K562 (cell line): ENCODE measurements at regions not wholly inside any gene's neighbourhood (a gene's known extent, or its start where the extent isn't known, plus 50 kb on each side); places are given as distances from the start of the nearest gene placed in this dataset.

Experiments
- ATAC-seq: fragments of 200-7000 bp; cut with Tn5 transposase; 3 replicates; pipeline ENCODE4 v1.9.1; 2020; ENCODE audit warnings: moderate library complexity
- BruUV-seq: library from RNA; stranded (reverse); fragments of 400-500 nt; replicated peaks from 2 replicates; lab custom pipeline; 2021; lab: Mats Ljungman, UMichigan
- CTCF ChIA-PET: fragments of 300-600 bp; formaldehyde crosslinking; extraction: SDS; loops from one replicate; lab custom pipeline; 2021; ENCODE audit warnings: low intra/inter-chr PET ratio; lab: Yijun Ruan, JAX
- POLR2A ChIA-PET: fragments of 300-600, 350-650 bp; sonication (Branson Sonifier 250); formaldehyde crosslinking; extraction: SDS; loops from one replicate; lab custom pipeline; 2021; ENCODE audit warnings: antibody characterized with exemption, inconsistent platforms; lab: Yijun Ruan, JAX
- DNase-seq, 4 experiments: peaks; one replicate each; pipeline versions ENCODE4 v3.0.0 to v3.0.0-alpha.2; 2011 to 2018; ENCODE audit warnings: low spot score in 3 of 4, mixed read lengths in 3 of 4; ENCODE audit errors: extremely low read depth in 1 of 4
- FAIRE-seq: peaks from 2 replicates; lab custom pipeline; 2011; peaks lifted over from hg19 to GRCh38; lab: Jason Lieb, UNC
- H2AFZ ChIP-seq: 2 replicates; pipeline ENCODE4 v1.6.0; 2011; ENCODE audit warnings: low read depth, low read length, control low read depth, inconsistent platforms
- H3K27ac ChIP-seq: fragments of 200-600 bp; 3 replicates; pipeline ENCODE4 v1.8.0; 2011; ENCODE audit warnings: low read depth, mild to moderate bottlenecking, control low read depth, inconsistent platforms, low read length, moderate library complexity, mixed read lengths; ENCODE audit errors: extremely low read depth
- H3K27me3 ChIP-seq, 2 experiments: fragments of 300-600 bp in 1 of 2; 2 replicates in 1 of 2; 3 replicates in 1 of 2; pipeline versions ENCODE4 v1.6.0 to v1.8.0; 2011; ENCODE audit warnings: inconsistent platforms in 2 of 2, low read length in 2 of 2, mild to moderate bottlenecking in 1 of 2, mixed read lengths in 1 of 2, moderate library complexity in 1 of 2; ENCODE audit not compliant: control insufficient read depth in 2 of 2, insufficient read depth in 2 of 2
- H3K36me3 ChIP-seq: fragments of 300-600 bp; 3 replicates; pipeline ENCODE4 v1.8.0; 2011; ENCODE audit warnings: mild to moderate bottlenecking, low read length, inconsistent platforms; ENCODE audit not compliant: control insufficient read depth, insufficient read depth
- H3K4me1 ChIP-seq, 2 experiments: fragments of 200-600 bp in 1 of 2; replicated peaks in 1 of 2; 2 replicates in 1 of 2; 3 replicates in 1 of 2; pipeline versions ENCODE4 v1.5.1 to v1.8.0; 2011; ENCODE audit warnings: inconsistent platforms in 2 of 2, low read length in 2 of 2, mild to moderate bottlenecking in 1 of 2, mixed read lengths in 1 of 2, moderate library complexity in 1 of 2; ENCODE audit not compliant: control insufficient read depth in 2 of 2, insufficient read depth in 2 of 2
- H3K4me2 ChIP-seq: 2 replicates; pipeline ENCODE4 v1.6.1; 2011; ENCODE audit warnings: low read length, control low read depth, inconsistent platforms, mixed read lengths; ENCODE audit not compliant: insufficient read depth
- H3K4me3 ChIP-seq: fragments of 200-600 bp; sonication (generic), shearing (Covaris generic); 2 replicates; pipeline ENCODE4 v1.5.1; 2016; ENCODE audit warnings: control low read depth, inconsistent platforms
- H3K79me2 ChIP-seq: fragments of 200-600 bp; 3 replicates; pipeline ENCODE4 v1.8.0; 2011; ENCODE audit warnings: low read length, inconsistent platforms; ENCODE audit not compliant: control insufficient read depth, insufficient read depth
- H3K9ac ChIP-seq, 2 experiments: 2 replicates each; pipeline versions ENCODE4 v1.6.0 to v1.6.1; 2011; ENCODE audit warnings: low read depth in 2 of 2, low read length in 2 of 2, control low read depth in 1 of 2, inconsistent platforms in 1 of 2, mild to moderate bottlenecking in 1 of 2, mixed read lengths in 1 of 2; ENCODE audit not compliant: insufficient read depth in 1 of 2
- H3K9me1 ChIP-seq: one replicate; pipeline ENCODE4 v1.6.0; 2011; ENCODE audit warnings: inconsistent platforms, mild to moderate bottlenecking, low read length, moderate library complexity; ENCODE audit not compliant: control insufficient read depth, insufficient read depth
- H3K9me3 ChIP-seq: replicated peaks from 2 replicates; pipeline ENCODE4 v1.5.1; 2011; ENCODE audit warnings: low read depth, low read length, inconsistent platforms; ENCODE audit not compliant: control insufficient read depth, insufficient read depth
- H4K20me1 ChIP-seq: replicated peaks from 2 replicates; pipeline ENCODE4 v1.6.1; 2011; ENCODE audit warnings: low read length, inconsistent platforms, mixed read lengths; ENCODE audit not compliant: control insufficient read depth, insufficient read depth
- ARID3A ChIP-seq: IDR thresholded peaks from 2 replicates; pipeline ENCODE4 v1.6.1; 2012; ENCODE audit warnings: low read depth, low read length, improper control_type of control experiment, borderline replicate concordance
- C11orf30 ChIP-seq: fragments of 450-650 bp; IDR thresholded peaks from 2 replicates; pipeline ENCODE4 v1.6.1; 2016; ENCODE audit warnings: low read depth, mild to moderate bottlenecking
- CAMTA2 ChIP-seq: fragments of 250-450 bp; sonication (Bioruptor Pico); conservative IDR thresholded peaks from 2 replicates; pipeline ENCODE4 v1.5.1; 2022
- CHD2 ChIP-seq: IDR thresholded peaks from 2 replicates; pipeline ENCODE4 v1.6.1; 2011; ENCODE audit warnings: low read depth, low read length
- COPS2 ChIP-seq: fragments of 450-650 bp; conservative IDR thresholded peaks from 2 replicates; pipeline ENCODE4 v1.6.1; 2016; ENCODE audit warnings: mild to moderate bottlenecking, moderate library complexity
- KAT7 ChIP-seq: sonication (generic); formaldehyde crosslinking; IDR thresholded peaks from 2 replicates; pipeline ENCODE4 v1.8.0; 2022; ENCODE audit warnings: missing genetic modification reagents, mild to moderate bottlenecking, borderline replicate concordance
- MAFK ChIP-seq: IDR thresholded peaks from 2 replicates; pipeline ENCODE4 v1.6.1; 2011; ENCODE audit warnings: low read length, improper control_type of control experiment
- NFATC3 ChIP-seq: fragments of 450-650 bp; IDR thresholded peaks from 2 replicates; pipeline ENCODE4 v1.6.1; 2017; ENCODE audit warnings: mild to moderate bottlenecking
- NFE2 ChIP-seq: IDR thresholded peaks from 2 replicates; pipeline ENCODE4 v1.6.1; 2014; ENCODE audit warnings: antibody characterized with exemption, low read depth
- RHOXF2B ChIP-seq: fragments of 250-450 bp; sonication (Bioruptor Pico); conservative IDR thresholded peaks from 2 replicates; pipeline ENCODE4 v1.5.1; 2021
- SMAD4 ChIP-seq: fragments of 250-450 bp; sonication (Bioruptor Pico); conservative IDR thresholded peaks from 2 replicates; pipeline ENCODE4 v1.8.0; 2021; ENCODE audit warnings: inconsistent platforms, mild to moderate bottlenecking, moderate library complexity
- TAF7 ChIP-seq: fragments of 450-650 bp; IDR thresholded peaks from 2 replicates; pipeline ENCODE4 v1.6.1; 2016; ENCODE audit warnings: missing genetic modification characterization, missing compliant biosample characterization
- TBL1XR1 ChIP-seq, 2 experiments: IDR thresholded peaks; 2 replicates each; pipeline ENCODE4 v1.6.1; 2012; ENCODE audit warnings: improper control_type of control experiment in 2 of 2, low read length in 2 of 2, mild to moderate bottlenecking in 1 of 2
- TFAM ChIP-seq: fragments of 250-450 bp; sonication (Bioruptor Pico); conservative IDR thresholded peaks from 2 replicates; pipeline ENCODE4 v1.5.0; 2021; ENCODE audit warnings: mild to moderate bottlenecking, moderate library complexity
- THRAP3 ChIP-seq: fragments of 450-650 bp; IDR thresholded peaks from 2 replicates; pipeline ENCODE4 v1.6.1; 2016; ENCODE audit warnings: mild to moderate bottlenecking, inconsistent platforms, borderline replicate concordance
- ZNF197 ChIP-seq: fragments of 200-800 bp; sonication (Bioruptor generic); IDR thresholded peaks from 2 replicates; pipeline ENCODE4 v1.6.1; 2016; ENCODE audit warnings: low read depth, missing genetic modification characterization, missing compliant biosample characterization
- ZNF316 ChIP-seq: fragments of 450-650 bp; IDR thresholded peaks from 2 replicates; pipeline ENCODE4 v1.6.1; 2016
- ZNF436 ChIP-seq: fragments of 250-450, 450-650 bp; sonication (Bioruptor Pico); formaldehyde crosslinking; IDR thresholded peaks from 2 replicates; pipeline ENCODE4 v1.7.0; 2020; ENCODE audit warnings: mild to moderate bottlenecking
- in situ Hi-C: fragments of 300-500 bp; cut with MboI; formaldehyde crosslinking; loops from 4 replicates; pipeline ENCODE4 v1.15.0; 2018; ENCODE audit warnings: inconsistent platforms, mixed read lengths
- intact Hi-C: fragments of 100-400 bp; cut with micrococcal nuclease; formaldehyde crosslinking; loops from 2 replicates; pipeline ENCODE4 v1.14.2; 2022
- TF ChIP-seq, protein P1 (sequence below), 2 experiments: fragments of 450-650 bp in 1 of 2; IDR thresholded peaks; 2 replicates each; pipeline ENCODE4 v1.6.1; 2011 to 2017; ENCODE audit warnings: low read depth in 2 of 2, antibody characterized with exemption in 1 of 2, borderline replicate concordance in 1 of 2, low read length in 1 of 2, mild to moderate bottlenecking in 1 of 2, mixed read lengths in 1 of 2; ENCODE audit not compliant: control insufficient read depth in 1 of 2
- TF ChIP-seq, protein P2 (sequence below): fragments of 250-450 bp; sonication (Bioruptor Pico); IDR thresholded peaks from 2 replicates; pipeline ENCODE4 v1.4.0; 2020; ENCODE audit warnings: borderline replicate concordance

GRCh38 chr4:138927072-138927471 is 88.5 kb upstream of the NOCT start:
- H3K9me1 ChIP-seq: no peaks in the 10 kb centered on the region
- H3K36me3 ChIP-seq: no peaks in the 10 kb centered on the region
- DNase-seq: no peak
- peaks cover 0 to 2% of the 10 kb centered on the region in 2 experiments; a peak in 1 of 5 replicates for H3K4me1 ChIP-seq
- ChIA-PET POLR2A (no interaction called here), CTCF (no interaction called here)
- no peak overlapping the region for H3K27ac ChIP-seq
- no peaks in the 10 kb centered on the region; the same call in 1 of the 2 replicates for H3K9me3 ChIP-seq
- intact Hi-C loops: no loop called here
- in situ Hi-C loops: no loop called here
- peak; percentile 54 for FAIRE-seq
- no peak overlapping the region for H3K4me3 ChIP-seq
- no TSS peak for BruUV-seq
- peak overlapping the region; percentile 44; the same call in 1 of the 2 replicates for H2AFZ ChIP-seq
- H3K27me3 ChIP-seq: no peaks in the 10 kb centered on the region
- no peaks in the 10 kb centered on the region for H3K79me2 ChIP-seq
- H3K4me2 ChIP-seq: no peak overlapping the region
- no peaks in the 10 kb centered on the region for H4K20me1 ChIP-seq
- ATAC-seq: peak; percentile 73
- H3K9ac ChIP-seq: no peak overlapping the region
- TF ChIP-seq KAT7 (CRISPR knock-in tag) (no peak), NFATC3 (no peak), ZNF316 (peak; percentile 95), COPS2 (no peak), THRAP3 (no peak), CHD2 (no peak), ZNF436 (CRISPR knock-in tag) (no peak), SMAD4 (CRISPR knock-in tag) (no peak), TFAM (no peak), C11orf30 (peak; percentile 90), TBL1XR1 (IDR thresholded peaks at IDR 0.05; ENCODE audit: low read length in 2 of 2) (no peak), MAFK (peak; percentile 80; the same call in 1 of the 2 replicates), CAMTA2 (CRISPR knock-in tag) (no peak), ARID3A (no peak), TAF7 (tag) (no peak), ZNF197 (no peak), RHOXF2B (CRISPR knock-in tag) (no peak), NFE2 (peak; percentile 89)
- TF ChIP-seq, protein P1, sequence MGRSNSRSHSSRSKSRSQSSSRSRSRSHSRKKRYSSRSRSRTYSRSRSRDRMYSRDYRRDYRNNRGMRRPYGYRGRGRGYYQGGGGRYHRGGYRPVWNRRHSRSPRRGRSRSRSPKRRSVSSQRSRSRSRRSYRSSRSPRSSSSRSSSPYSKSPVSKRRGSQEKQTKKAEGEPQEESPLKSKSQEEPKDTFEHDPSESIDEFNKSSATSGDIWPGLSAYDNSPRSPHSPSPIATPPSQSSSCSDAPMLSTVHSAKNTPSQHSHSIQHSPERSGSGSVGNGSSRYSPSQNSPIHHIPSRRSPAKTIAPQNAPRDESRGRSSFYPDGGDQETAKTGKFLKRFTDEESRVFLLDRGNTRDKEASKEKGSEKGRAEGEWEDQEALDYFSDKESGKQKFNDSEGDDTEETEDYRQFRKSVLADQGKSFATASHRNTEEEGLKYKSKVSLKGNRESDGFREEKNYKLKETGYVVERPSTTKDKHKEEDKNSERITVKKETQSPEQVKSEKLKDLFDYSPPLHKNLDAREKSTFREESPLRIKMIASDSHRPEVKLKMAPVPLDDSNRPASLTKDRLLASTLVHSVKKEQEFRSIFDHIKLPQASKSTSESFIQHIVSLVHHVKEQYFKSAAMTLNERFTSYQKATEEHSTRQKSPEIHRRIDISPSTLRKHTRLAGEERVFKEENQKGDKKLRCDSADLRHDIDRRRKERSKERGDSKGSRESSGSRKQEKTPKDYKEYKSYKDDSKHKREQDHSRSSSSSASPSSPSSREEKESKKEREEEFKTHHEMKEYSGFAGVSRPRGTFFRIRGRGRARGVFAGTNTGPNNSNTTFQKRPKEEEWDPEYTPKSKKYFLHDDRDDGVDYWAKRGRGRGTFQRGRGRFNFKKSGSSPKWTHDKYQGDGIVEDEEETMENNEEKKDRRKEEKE (IDR thresholded peaks at IDR 0.05; ENCODE audit: borderline replicate concordance in 1 of 2, control insufficient read depth in 1 of 2, low read depth in 2 of 2, low read length in 1 of 2): no peak
- TF ChIP-seq, protein P2, sequence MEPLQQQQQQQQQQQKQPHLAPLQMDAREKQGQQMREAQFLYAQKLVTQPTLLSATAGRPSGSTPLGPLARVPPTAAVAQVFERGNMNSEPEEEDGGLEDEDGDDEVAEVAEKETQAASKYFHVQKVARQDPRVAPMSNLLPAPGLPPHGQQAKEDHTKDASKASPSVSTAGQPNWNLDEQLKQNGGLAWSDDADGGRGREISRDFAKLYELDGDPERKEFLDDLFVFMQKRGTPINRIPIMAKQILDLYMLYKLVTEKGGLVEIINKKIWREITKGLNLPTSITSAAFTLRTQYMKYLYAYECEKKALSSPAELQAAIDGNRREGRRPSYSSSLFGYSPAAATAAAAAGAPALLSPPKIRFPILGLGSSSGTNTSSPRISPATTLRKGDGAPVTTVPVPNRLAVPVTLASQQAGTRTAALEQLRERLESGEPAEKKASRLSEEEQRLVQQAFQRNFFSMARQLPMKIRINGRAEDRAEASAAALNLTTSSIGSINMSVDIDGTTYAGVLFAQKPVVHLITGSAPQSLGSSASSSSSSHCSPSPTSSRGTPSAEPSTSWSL (CRISPR knock-in tag): no peak
